ENCODE measurements at regions not wholly inside any gene's neighbourhood (a gene's known extent, or its start where the extent isn't known, plus 50 kb on each side); places are given as distances from the start of the nearest gene placed in this dataset.

- TF ChIP-seq CTCF (IDR thresholded peaks at IDR 0.05) (no peak), POLR2A (IDR thresholded peaks at IDR 0.05) (no peak)
Observed at GRCh38 chr15:95475067-95475466, 855.4 kb upstream of the NR2F2 start.
